Testis (tissue), 2 donors: ENCODE measurements at regions not wholly inside any gene's neighbourhood (a gene's known extent, or its start where the extent isn't known, plus 50 kb on each side); places are given as distances from the start of the nearest gene placed in this dataset.

Experiments used
- DNase-seq: peaks from one replicate; pipeline ENCODE4 v3.0.0-alpha.2; 2019
- H3K27ac ChIP-seq, 2 donors: fragments of 200-600 bp; sonication (generic); one replicate each; pipeline ENCODE4 v1.5.1; 2019
- H3K27me3 ChIP-seq: fragments of 200-600 bp; sonication (generic); one replicate; pipeline ENCODE4 v1.5.1; 2019
- H3K36me3 ChIP-seq: fragments of 200-600 bp; sonication (generic); one replicate; pipeline ENCODE4 v1.5.1; 2017; ENCODE audit warnings: low read depth; ENCODE audit errors: missing control alignments
- H3K4me1 ChIP-seq: fragments of 200-600 bp; sonication (generic); one replicate; pipeline ENCODE4 v1.5.1; 2019
- H3K4me3 ChIP-seq, 2 donors: fragments of 200-600 bp; sonication (generic); one replicate each; pipeline ENCODE4 v1.5.1; 2017 to 2019
- H3K9me3 ChIP-seq: fragments of 200-600 bp; sonication (generic); one replicate; pipeline ENCODE4 v1.5.1; 2017
- POLR2A ChIP-seq: fragments of 450-650 bp; IDR thresholded peaks from one replicate; pipeline ENCODE4 v1.6.1; 2017; ENCODE audit warnings: antibody characterized with exemption, mild to moderate bottlenecking, moderate library complexity
- whole genome bisulfite sequencing, 2 donors: methylation state at CpG; one replicate each; pipeline ENCODE4 v1.1.5; 2018; 5-methylcytosine and 5-hydroxymethylcytosine counted together
- intact Hi-C: fragments of 100-400 bp; cut with DNase I; formaldehyde crosslinking; loops from one replicate; pipeline ENCODE4 v1.15.1; 2023; ENCODE audit warnings: low total_unique reads
- TF ChIP-seq, protein P1 (sequence below), 3 experiments: fragments of 450-650 bp in 2 of 3; fragments of 200-600 bp in 1 of 3; sonication (generic) in 1 of 3; IDR thresholded peaks; one replicate each; pipeline ENCODE4 v1.5.1; 2016 to 2019; ENCODE audit warnings: antibody characterized with exemption in 3 of 3, mild to moderate bottlenecking in 2 of 3, moderate library complexity in 1 of 3

DNA sequence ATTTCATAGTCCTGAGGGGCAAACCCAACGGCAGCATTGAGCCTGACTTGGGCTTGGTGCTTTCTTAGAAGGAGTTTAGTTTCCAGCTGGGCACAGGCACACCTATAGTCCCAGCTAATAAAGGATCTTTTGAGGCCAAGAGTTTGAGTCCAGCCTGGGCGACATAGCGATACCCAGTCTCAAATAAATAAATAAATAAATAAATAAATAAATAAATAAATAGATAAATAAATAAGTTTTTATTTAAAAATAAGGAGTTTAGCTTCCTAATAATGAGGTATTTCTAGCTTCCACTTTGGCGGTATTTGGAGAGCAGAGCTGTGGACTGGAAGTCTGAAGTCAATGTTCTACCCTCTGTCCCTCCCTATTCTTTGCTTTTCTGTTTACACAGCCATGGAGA, 186.6 kb downstream of the URB2 start:
- 93% methylated on average over 4 of the region's 4 CpGs for WGBS, 2 donors
- no peak overlapping the region for H3K27ac ChIP-seq
- intact Hi-C loops, result no loop called here
- no peak for DNase-seq
- H3K4me1 ChIP-seq, result no peaks in the 10 kb centered on the region
- H3K4me3 ChIP-seq, result no peak overlapping the region
- TF ChIP-seq, protein P1, sequence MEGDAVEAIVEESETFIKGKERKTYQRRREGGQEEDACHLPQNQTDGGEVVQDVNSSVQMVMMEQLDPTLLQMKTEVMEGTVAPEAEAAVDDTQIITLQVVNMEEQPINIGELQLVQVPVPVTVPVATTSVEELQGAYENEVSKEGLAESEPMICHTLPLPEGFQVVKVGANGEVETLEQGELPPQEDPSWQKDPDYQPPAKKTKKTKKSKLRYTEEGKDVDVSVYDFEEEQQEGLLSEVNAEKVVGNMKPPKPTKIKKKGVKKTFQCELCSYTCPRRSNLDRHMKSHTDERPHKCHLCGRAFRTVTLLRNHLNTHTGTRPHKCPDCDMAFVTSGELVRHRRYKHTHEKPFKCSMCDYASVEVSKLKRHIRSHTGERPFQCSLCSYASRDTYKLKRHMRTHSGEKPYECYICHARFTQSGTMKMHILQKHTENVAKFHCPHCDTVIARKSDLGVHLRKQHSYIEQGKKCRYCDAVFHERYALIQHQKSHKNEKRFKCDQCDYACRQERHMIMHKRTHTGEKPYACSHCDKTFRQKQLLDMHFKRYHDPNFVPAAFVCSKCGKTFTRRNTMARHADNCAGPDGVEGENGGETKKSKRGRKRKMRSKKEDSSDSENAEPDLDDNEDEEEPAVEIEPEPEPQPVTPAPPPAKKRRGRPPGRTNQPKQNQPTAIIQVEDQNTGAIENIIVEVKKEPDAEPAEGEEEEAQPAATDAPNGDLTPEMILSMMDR (IDR thresholded peaks at IDR 0.05), result no peak
- no peak for TF ChIP-seq POLR2A
- H3K27me3 ChIP-seq, result no peaks in the 10 kb centered on the region
- H3K36me3 ChIP-seq, result no peaks in the 10 kb centered on the region
- no peaks in the 10 kb centered on the region for H3K9me3 ChIP-seq

DNA sequence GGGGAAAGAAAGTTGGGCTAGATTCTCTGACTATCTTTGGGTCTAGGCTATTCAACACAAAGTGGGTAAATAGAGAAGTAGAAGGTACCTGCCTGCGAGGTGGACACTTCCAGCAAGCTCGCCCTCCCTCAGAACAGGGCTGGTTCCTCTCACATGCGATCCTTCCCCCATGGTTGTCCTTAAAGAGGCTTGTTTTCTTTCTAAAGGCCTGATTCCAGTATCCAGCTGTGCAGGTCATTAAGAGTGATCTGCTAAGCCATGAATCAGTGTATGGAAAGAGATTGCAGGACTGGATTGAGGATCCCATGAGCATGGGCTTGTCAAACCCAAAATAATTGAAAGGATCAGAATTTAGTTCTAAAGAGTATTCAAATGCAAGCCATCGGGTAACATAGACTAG, 189.0 kb downstream of the URB2 start:
- Histone ChIP-seq H3K4me3 (no peak overlapping the region), H3K36me3 (no peaks in the 10 kb centered on the region), H3K27ac (no peak overlapping the region), H3K4me1 (no peaks in the 10 kb centered on the region), H3K9me3 (no peaks in the 10 kb centered on the region), H3K27me3 (no peaks in the 10 kb centered on the region)
- WGBS, 2 donors, result 96 to 97% methylated on average over 4 of the region's 4 CpGs
- intact Hi-C loops, result no loop called here
- DNase-seq, result no peak
- no peak for TF ChIP-seq POLR2A
- TF ChIP-seq, protein P1 (IDR thresholded peaks at IDR 0.05), result no peak

DNA sequence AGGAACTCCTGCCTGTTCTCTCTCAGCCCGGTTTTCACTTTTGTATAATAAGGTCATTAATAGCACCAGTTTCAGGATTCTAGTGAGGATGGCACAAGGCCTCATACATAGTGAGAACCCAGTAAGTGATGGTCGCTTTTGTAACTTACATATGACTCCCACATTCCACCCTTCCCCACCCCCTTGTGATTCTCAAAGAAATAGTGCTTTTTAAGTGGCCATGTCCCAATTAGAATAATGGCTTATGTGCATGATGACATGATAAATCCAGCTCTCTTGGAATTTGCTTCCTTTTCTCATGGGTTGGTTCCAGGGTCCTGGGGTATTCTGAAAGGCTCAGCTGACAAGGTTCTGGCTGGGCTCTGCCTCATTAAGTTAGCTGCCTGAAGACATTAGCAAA, 189.9 kb downstream of the URB2 start:
- TF ChIP-seq POLR2A, result no peak
- Histone ChIP-seq H3K9me3 (no peaks in the 10 kb centered on the region), H3K27me3 (no peaks in the 10 kb centered on the region), H3K4me1 (no peaks in the 10 kb centered on the region), H3K4me3 (no peak overlapping the region), H3K27ac (no peak overlapping the region), H3K36me3 (no peaks in the 10 kb centered on the region)
- intact Hi-C loops, result no loop called here
- no peak for DNase-seq
- WGBS, 2 donors, result 80 to 83% methylated on average over 2 of the region's 2 CpGs

DNA sequence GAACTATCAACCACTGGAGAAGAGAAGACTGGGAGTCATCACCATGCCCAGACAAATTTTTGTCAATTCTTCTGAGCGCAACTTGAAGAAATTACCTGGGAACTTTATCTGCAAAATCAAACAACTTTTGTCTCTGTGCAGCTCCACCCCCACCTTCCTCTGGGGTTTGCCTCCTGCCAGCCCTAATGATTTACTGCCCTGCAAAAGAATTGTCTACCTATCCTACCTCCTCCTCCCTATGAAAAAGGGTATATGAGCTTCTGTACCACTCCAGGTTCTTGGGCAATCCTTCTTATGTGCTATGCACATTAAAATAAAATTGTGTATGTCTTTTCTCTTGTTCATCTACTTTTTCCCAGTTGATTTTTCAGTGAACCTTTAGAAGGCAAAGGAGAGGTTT, 191.9 kb downstream of the URB2 start:
- no peaks in the 10 kb centered on the region for H3K9me3 ChIP-seq
- H3K4me1 ChIP-seq, result no peaks in the 10 kb centered on the region
- DNase-seq, result no peak
- no peak overlapping the region for H3K27ac ChIP-seq
- no peak for TF ChIP-seq POLR2A
- TF ChIP-seq, protein P1 (IDR thresholded peaks at IDR 0.05), result no peak
- intact Hi-C loops, result no loop called here
- H3K4me3 ChIP-seq, result no peak overlapping the region
- 89 to 100% methylated on average over 1 of the region's 1 CpG for WGBS, 2 donors
- no peaks in the 10 kb centered on the region for H3K36me3 ChIP-seq
- H3K27me3 ChIP-seq, result no peaks in the 10 kb centered on the region

DNA sequence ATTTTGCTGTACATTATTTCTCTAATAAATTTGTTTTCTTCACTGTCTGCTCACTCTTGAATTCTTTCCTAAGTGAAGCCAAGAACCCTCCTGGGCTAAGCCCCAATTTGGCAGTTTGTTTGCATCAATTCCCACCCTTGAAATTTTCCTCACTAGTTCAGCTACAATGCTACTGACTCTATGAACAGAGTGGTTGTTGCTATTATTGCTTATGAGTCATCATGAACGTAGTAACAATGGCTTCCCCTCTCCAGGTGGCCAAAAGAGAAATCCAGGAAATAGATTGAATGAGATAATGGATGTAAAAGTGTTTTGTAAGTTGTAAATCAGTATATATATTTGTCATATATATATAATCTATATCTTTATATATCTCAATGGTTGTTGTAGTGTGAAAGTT, 193.0 kb downstream of the URB2 start:
- no peak for DNase-seq
- H3K27ac ChIP-seq, result no peak overlapping the region
- H3K27me3 ChIP-seq, result no peaks in the 10 kb centered on the region
- no peaks in the 10 kb centered on the region for H3K4me1 ChIP-seq
- H3K36me3 ChIP-seq, result no peaks in the 10 kb centered on the region
- TF ChIP-seq, protein P1 (IDR thresholded peaks at IDR 0.05), result no peak
- TF ChIP-seq POLR2A, result no peak
- H3K9me3 ChIP-seq, result no peaks in the 10 kb centered on the region
- 84 to 90% methylated on average over 1 of the region's 1 CpG for WGBS, 2 donors
- intact Hi-C loops, result no loop called here
- H3K4me3 ChIP-seq, result no peak overlapping the region
